ENCODE measurements at regions not wholly inside any gene's neighbourhood (a gene's known extent, or its start where the extent isn't known, plus 50 kb on each side); places are given as distances from the start of the nearest gene placed in this dataset.

GRCh38 chr14:40093800-40094199, 661.6 kb upstream of the FBXO33 start:
- no peak for ATAC-seq
- no peaks in the 10 kb centered on the region for H3K27me3 Mint-ChIP-seq (ENCODE audit: insufficient read depth, low read depth, poor library complexity)
- H3K36me3 Mint-ChIP-seq (ENCODE audit: low read depth) = no peaks in the 10 kb centered on the region

More at GRCh38 chr14:40093800-40094199, 661.6 kb upstream of the FBXO33 start:
- no peaks in the 10 kb centered on the region for H3F3A ChIP-seq (replicated peaks; ENCODE audit: low read depth)
- no peaks in the 10 kb centered on the region for H4K20me1 ChIP-seq (replicated peaks; ENCODE audit: insufficient read depth)
- no peak for DNase-seq (ENCODE audit: low spot score)
- no peaks in the 10 kb centered on the region for H3K9me2 ChIP-seq (ENCODE audit: insufficient read depth)
- no peak overlapping the region for H3K27ac Mint-ChIP-seq
- no peaks in the 10 kb centered on the region for H3K27me3 ChIP-seq (ENCODE audit: insufficient read depth)
- H3K4me2 ChIP-seq = no peak overlapping the region
- no peak overlapping the region for H3K4me3 ChIP-seq
- H3K4me1 Mint-ChIP-seq = peaks cover 13% of the 10 kb centered on the region; the same call in 2 of the 3 replicates
- H3K9me3 Mint-ChIP-seq = no peaks in the 10 kb centered on the region
- no peaks in the 10 kb centered on the region for H3K79me2 ChIP-seq (replicated peaks; ENCODE audit: insufficient read depth)
- no peak overlapping the region for H3K27ac ChIP-seq (ENCODE audit: low read depth)
- H3K4me3 Mint-ChIP-seq = no peak overlapping the region
- no peak overlapping the region for H2AFZ ChIP-seq
- H3K4me1 ChIP-seq (ENCODE audit: insufficient read depth) = no peaks in the 10 kb centered on the region
- TF ChIP-seq ETS1 (IDR thresholded peaks at IDR 0.05) (no peak), ZNF462 (CRISPR knock-in tag; IDR thresholded peaks at IDR 0.05) (no peak), STAT1 (IDR thresholded peaks at IDR 0.05; ENCODE audit: unreplicated experiment) (no peak), POLR2AphosphoS5 (IDR thresholded peaks at IDR 0.05; ENCODE audit: low read depth) (no peak), CREB1 (CRISPR knock-in tag; IDR thresholded peaks at IDR 0.05; ENCODE audit: low read depth) (no peak), CTCF (conservative IDR thresholded peaks at IDR 0.05; ENCODE audit: low read depth in 2 of 2) (no peak), EZH2 (IDR thresholded peaks at IDR 0.05; ENCODE audit: low read depth, unreplicated experiment) (no peak), NANOG (IDR thresholded peaks at IDR 0.05; ENCODE audit: borderline replicate concordance) (no peak), ZNF114 (CRISPR knock-in tag; IDR thresholded peaks at IDR 0.05) (no peak), EZH2phosphoT487 (IDR thresholded peaks at IDR 0.05; ENCODE audit: unreplicated experiment) (no peak)
- no peaks in the 10 kb centered on the region for H3K36me3 ChIP-seq (ENCODE audit: insufficient read depth)

All from GM23338 (cell line).